ENCODE measurements at regions not wholly inside any gene's neighbourhood (a gene's known extent, or its start where the extent isn't known, plus 50 kb on each side); places are given as distances from the start of the nearest gene placed in this dataset.

GRCh38 chr3:127446756-127447155 is 143.8 kb downstream of the TPRA1 start:
- TF ChIP-seq ELF4 (IDR thresholded peaks at IDR 0.05) (no peak), SP1 (IDR thresholded peaks at IDR 0.05) (no peak), FOXM1 (IDR thresholded peaks at IDR 0.05; ENCODE audit: borderline replicate concordance) (no peak)

All from HEK293T (cell line).